NB4 (cell line): ENCODE measurements at regions not wholly inside any gene's neighbourhood (a gene's known extent, or its start where the extent isn't known, plus 50 kb on each side); places are given as distances from the start of the nearest gene placed in this dataset.

Experiments used
- CTCF ChIP-seq: IDR thresholded peaks from one replicate; pipeline ENCODE4 v1.5.1; 2012; ENCODE audit warnings: low read depth, low read length
- POLR2A ChIP-seq: IDR thresholded peaks from 2 replicates; pipeline ENCODE4 v1.6.1; 2011; ENCODE audit warnings: mild to moderate bottlenecking; ENCODE audit not compliant: insufficient read length; ENCODE audit errors: extremely low read depth

GRCh38 chr6:56349194-56349593 is 101.8 kb upstream of the COL21A1 start:
- TF ChIP-seq CTCF: no peak
- no peak for TF ChIP-seq POLR2A
